HG03095 (cell line): ENCODE measurements at regions not wholly inside any gene's neighbourhood (a gene's known extent, or its start where the extent isn't known, plus 50 kb on each side); places are given as distances from the start of the nearest gene placed in this dataset.
"Not testable (repeated sequence)": the region's sequence is repeated elsewhere in the genome, so short reads cannot be mapped to it uniquely, and the experiment has no call there.

Experiments used
- ATAC-seq: cut with Tn5 transposase; IDR thresholded peaks from one replicate; pipeline ENCODE4 v1.9.1; 2021; ENCODE audit warnings: moderate library complexity; ENCODE audit not compliant: unreplicated experiment

GRCh38 chr18:34350778-34351177 lies 126.1 kb upstream of the NOL4 start:
- ATAC-seq, result no peak

GRCh38 chr18:34352385-34353163 lies 127.9 kb upstream of the NOL4 start:
- ATAC-seq, result no peak

GRCh38 chr18:34354351-34354750 lies 129.6 kb upstream of the NOL4 start:
- ATAC-seq, result no peak

- ATAC-seq, result no peak
Observed at GRCh38 chr18:34357944-34358580, 133.3 kb upstream of the NOL4 start.

- no peak for ATAC-seq
Observed at GRCh38 chr18:34358923-34359322, 134.2 kb upstream of the NOL4 start.

GRCh38 chr18:34364699-34365098 lies 140.0 kb upstream of the NOL4 start:
- no peak for ATAC-seq

- no peak for ATAC-seq
Observed at GRCh38 chr18:34370704-34371395, 146.1 kb upstream of the NOL4 start.

GRCh38 chr18:34380326-34380725 lies 155.6 kb upstream of the NOL4 start:
- ATAC-seq, result no peak

GRCh38 chr18:34385311-34385710 lies 160.6 kb upstream of the NOL4 start:
- no peak for ATAC-seq

GRCh38 chr18:34386803-34387202 lies 162.1 kb upstream of the NOL4 start:
- ATAC-seq, result no peak

- no peak for ATAC-seq
Observed at GRCh38 chr18:34397286-34397896, 172.7 kb upstream of the NOL4 start.

GRCh38 chr18:34399892-34400291 lies 175.2 kb upstream of the NOL4 start:
- no peak for ATAC-seq

- ATAC-seq, result no peak
Observed at GRCh38 chr18:34400834-34401233, 176.1 kb upstream of the NOL4 start.

- no peak for ATAC-seq
Observed at GRCh38 chr18:34401775-34402174, 177.1 kb upstream of the NOL4 start.

- ATAC-seq, result not testable (repeated sequence)
Observed at GRCh38 chr18:34407471-34407870, 182.8 kb upstream of the NOL4 start.

GRCh38 chr18:34411952-34412351 lies 187.2 kb upstream of the NOL4 start:
- no peak for ATAC-seq

- ATAC-seq, result no peak
Observed at GRCh38 chr18:34431042-34431441, 206.3 kb upstream of the NOL4 start.

GRCh38 chr18:34444622-34445021 lies 219.9 kb upstream of the NOL4 start:
- ATAC-seq, result no peak

- ATAC-seq, result no peak
Observed at GRCh38 chr18:34448662-34449061, 223.9 kb upstream of the NOL4 start.

GRCh38 chr18:34457761-34458160 lies 233.0 kb upstream of the NOL4 start:
- no peak for ATAC-seq

- no peak for ATAC-seq
Observed at GRCh38 chr18:34458410-34458977, 233.8 kb upstream of the NOL4 start.
